Cardiac fibroblast (primary cell): ENCODE measurements at regions not wholly inside any gene's neighbourhood (a gene's known extent, or its start where the extent isn't known, plus 50 kb on each side); places are given as distances from the start of the nearest gene placed in this dataset.

Experiments
- DNase-seq, 2 donors: peaks; one replicate each; pipeline versions ENCODE4 v3.0.0 to v3.0.0-alpha.2; 2010; ENCODE audit warnings: low read depth in 2 of 2
- H3K4me3 ChIP-seq, 2 donors: replicated peaks in 1 of 2; 1 replicate in 1 of 2; 2 replicates in 1 of 2; pipeline ENCODE4 v1.5.1; 2011; ENCODE audit warnings: low read depth in 2 of 2, low read length in 2 of 2, mild to moderate bottlenecking in 2 of 2, moderate library complexity in 1 of 2
- CTCF ChIP-seq: IDR thresholded peaks from one replicate; pipeline ENCODE4 v1.5.1; 2011; ENCODE audit warnings: low read depth, mild to moderate bottlenecking, low read length, inconsistent platforms

- DNase-seq: no peak
- no peak overlapping the region for H3K4me3 ChIP-seq
- no peak for TF ChIP-seq CTCF
Observed at GRCh38 chr17:17421346-17422216, 55.2 kb upstream of the MED9 start.

- no peak overlapping the region for H3K4me3 ChIP-seq
- no peak for TF ChIP-seq CTCF
- no peak for DNase-seq
Observed at GRCh38 chr17:17422217-17422610, 54.6 kb upstream of the MED9 start.

GRCh38 chr17:17422641-17423040 lies 54.2 kb upstream of the MED9 start:
- TF ChIP-seq CTCF: no peak
- DNase-seq: no peak
- H3K4me3 ChIP-seq: no peak overlapping the region

- H3K4me3 ChIP-seq: no peak overlapping the region
- no peak for DNase-seq
- no peak for TF ChIP-seq CTCF
Observed at GRCh38 chr17:17423656-17424055, 53.1 kb upstream of the MED9 start.

- no peak overlapping the region for H3K4me3 ChIP-seq
- DNase-seq: no peak
- no peak for TF ChIP-seq CTCF
Observed at GRCh38 chr17:17424552-17424951, 52.2 kb upstream of the MED9 start.

- no peak for TF ChIP-seq CTCF
- DNase-seq: no peak
- no peak overlapping the region for H3K4me3 ChIP-seq
Observed at GRCh38 chr17:17425005-17425404, 51.8 kb upstream of the MED9 start.
